ENCODE measurements at regions not wholly inside any gene's neighbourhood (a gene's known extent, or its start where the extent isn't known, plus 50 kb on each side); places are given as distances from the start of the nearest gene placed in this dataset.
A peak's percentile ranks its signal among the peaks of the same experiment; 100 is the strongest.

DNA sequence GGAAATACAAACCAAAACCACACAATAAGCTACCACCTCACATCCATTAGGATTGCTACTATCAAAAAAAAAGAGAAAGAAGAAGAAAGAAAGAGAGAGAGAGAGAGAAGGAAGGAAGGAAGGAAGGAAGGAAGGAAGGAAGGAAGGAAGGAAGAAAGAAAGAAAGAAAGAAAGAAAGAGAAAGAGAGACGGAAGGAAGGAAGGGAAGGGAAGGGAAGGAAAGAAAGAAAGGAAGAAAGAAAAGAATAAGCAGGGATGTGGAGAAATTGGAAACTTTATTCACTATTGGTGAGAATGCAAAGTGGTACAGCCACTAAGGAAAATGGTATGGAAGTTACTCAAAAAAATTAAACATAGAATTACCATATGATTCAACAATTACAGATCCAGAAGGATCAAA lies 159.9 kb downstream of the ID4 start:
- Mint-ChIP-seq H3K9me3 (peaks cover 2% of the 10 kb centered on the region), H3K36me3 (ENCODE audit: low read depth) (no peaks in the 10 kb centered on the region), H3K4me3 (no peak overlapping the region), H3K27me3 (peaks cover 10% of the 10 kb centered on the region), H3K4me1 (ENCODE audit: low read depth) (no peaks in the 10 kb centered on the region), H3K27ac (no peak overlapping the region)
- intact Hi-C loops (cut with DNase I, micrococcal nuclease), result no loop called here
- no peak for ATAC-seq (ENCODE audit: poor library complexity)
- TF ChIP-seq, protein P1, sequence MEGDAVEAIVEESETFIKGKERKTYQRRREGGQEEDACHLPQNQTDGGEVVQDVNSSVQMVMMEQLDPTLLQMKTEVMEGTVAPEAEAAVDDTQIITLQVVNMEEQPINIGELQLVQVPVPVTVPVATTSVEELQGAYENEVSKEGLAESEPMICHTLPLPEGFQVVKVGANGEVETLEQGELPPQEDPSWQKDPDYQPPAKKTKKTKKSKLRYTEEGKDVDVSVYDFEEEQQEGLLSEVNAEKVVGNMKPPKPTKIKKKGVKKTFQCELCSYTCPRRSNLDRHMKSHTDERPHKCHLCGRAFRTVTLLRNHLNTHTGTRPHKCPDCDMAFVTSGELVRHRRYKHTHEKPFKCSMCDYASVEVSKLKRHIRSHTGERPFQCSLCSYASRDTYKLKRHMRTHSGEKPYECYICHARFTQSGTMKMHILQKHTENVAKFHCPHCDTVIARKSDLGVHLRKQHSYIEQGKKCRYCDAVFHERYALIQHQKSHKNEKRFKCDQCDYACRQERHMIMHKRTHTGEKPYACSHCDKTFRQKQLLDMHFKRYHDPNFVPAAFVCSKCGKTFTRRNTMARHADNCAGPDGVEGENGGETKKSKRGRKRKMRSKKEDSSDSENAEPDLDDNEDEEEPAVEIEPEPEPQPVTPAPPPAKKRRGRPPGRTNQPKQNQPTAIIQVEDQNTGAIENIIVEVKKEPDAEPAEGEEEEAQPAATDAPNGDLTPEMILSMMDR (IDR thresholded peaks at IDR 0.05), result no peak
- no peaks in the 10 kb centered on the region for H3K4me1 ChIP-seq (ENCODE audit: insufficient read depth, low read length)
- peaks cover 0 to 5% of the 10 kb centered on the region in 2 experiments for H3K9me3 ChIP-seq (ENCODE audit: control insufficient read depth in 1 of 2, insufficient read depth in 1 of 2, low read length in 2 of 2)
- ChIA-PET POLR2A (no interaction called here), CTCF (no interaction called here)
- DNase-seq, result no peak
- H3K27ac ChIP-seq (ENCODE audit: low read depth in 1 of 2, low read length in 2 of 2), result no peak overlapping the region
- H3K27me3 ChIP-seq (ENCODE audit: control insufficient read depth in 1 of 2, insufficient read depth in 2 of 2, low read length in 2 of 2), result no peaks in the 10 kb centered on the region
- H3K36me3 ChIP-seq (ENCODE audit: insufficient read depth, low read length), result no peaks in the 10 kb centered on the region
- H3K4me3 ChIP-seq (ENCODE audit: low read length), result no peak overlapping the region

GRCh38 chr6:19998541-19998940 lies 161.4 kb downstream of the ID4 start:
- peaks cover 6% of the 10 kb centered on the region for H3K27me3 Mint-ChIP-seq
- H3K36me3 Mint-ChIP-seq (ENCODE audit: low read depth), result no peaks in the 10 kb centered on the region
- Histone ChIP-seq H3K4me3 (ENCODE audit: low read length) (no peak overlapping the region), H3K4me1 (ENCODE audit: insufficient read depth, low read length) (no peaks in the 10 kb centered on the region), H3K27ac (ENCODE audit: low read depth in 1 of 2, low read length in 2 of 2) (no peak overlapping the region), H3K9me3 (ENCODE audit: control insufficient read depth in 1 of 2, insufficient read depth in 1 of 2, low read length in 2 of 2) (peaks cover 0 to 5% of the 10 kb centered on the region in 2 experiments), H3K27me3 (ENCODE audit: control insufficient read depth in 1 of 2, insufficient read depth in 2 of 2, low read length in 2 of 2) (no peaks in the 10 kb centered on the region), H3K36me3 (ENCODE audit: insufficient read depth, low read length) (no peaks in the 10 kb centered on the region)
- intact Hi-C loops (cut with DNase I, micrococcal nuclease), result no loop called here
- CTCF ChIA-PET, result no interaction called here
- DNase-seq, result no peak
- POLR2A ChIA-PET, result no interaction called here
- TF ChIP-seq, protein P1 (IDR thresholded peaks at IDR 0.05), result no peak
- no peak overlapping the region for H3K27ac Mint-ChIP-seq
- no peak for ATAC-seq (ENCODE audit: poor library complexity)
- no peaks in the 10 kb centered on the region for H3K4me1 Mint-ChIP-seq (ENCODE audit: low read depth)
- H3K9me3 Mint-ChIP-seq, result peaks cover 2% of the 10 kb centered on the region
- H3K4me3 Mint-ChIP-seq, result no peak overlapping the region

GRCh38 chr6:19999319-20000191 lies 162.4 kb downstream of the ID4 start:
- no peak overlapping the region for H3K27ac ChIP-seq (ENCODE audit: low read depth in 1 of 2, low read length in 2 of 2)
- H3K4me3 ChIP-seq (ENCODE audit: low read length), result no peak overlapping the region
- no peaks in the 10 kb centered on the region for H3K4me1 Mint-ChIP-seq (ENCODE audit: low read depth)
- H3K27ac Mint-ChIP-seq, result no peak overlapping the region
- DNase-seq, result peak in 2 of 14 experiments; percentile 1 to 8
- H3K4me3 Mint-ChIP-seq, result no peak overlapping the region
- intact Hi-C loops (cut with DNase I, micrococcal nuclease), result no loop called here
- CTCF ChIA-PET, result no interaction called here
- no peaks in the 10 kb centered on the region for H3K36me3 ChIP-seq (ENCODE audit: insufficient read depth, low read length)
- H3K9me3 Mint-ChIP-seq, result peaks cover 2% of the 10 kb centered on the region
- POLR2A ChIA-PET, result no interaction called here
- no peaks in the 10 kb centered on the region for H3K4me1 ChIP-seq (ENCODE audit: insufficient read depth, low read length)
- TF ChIP-seq, protein P1 (IDR thresholded peaks at IDR 0.05), result no peak
- peaks cover 6% of the 10 kb centered on the region for H3K27me3 Mint-ChIP-seq
- no peaks in the 10 kb centered on the region for H3K27me3 ChIP-seq (ENCODE audit: control insufficient read depth in 1 of 2, insufficient read depth in 2 of 2, low read length in 2 of 2)
- no peaks in the 10 kb centered on the region for H3K36me3 Mint-ChIP-seq (ENCODE audit: low read depth)
- no peak for ATAC-seq (ENCODE audit: poor library complexity)
- H3K9me3 ChIP-seq (ENCODE audit: control insufficient read depth in 1 of 2, insufficient read depth in 1 of 2, low read length in 2 of 2), result peaks cover 0 to 5% of the 10 kb centered on the region in 2 experiments
